ENCODE measurements at regions not wholly inside any gene's neighbourhood (a gene's known extent, or its start where the extent isn't known, plus 50 kb on each side); places are given as distances from the start of the nearest gene placed in this dataset.
A peak's percentile ranks its signal among the peaks of the same experiment; 100 is the strongest.

DNA sequence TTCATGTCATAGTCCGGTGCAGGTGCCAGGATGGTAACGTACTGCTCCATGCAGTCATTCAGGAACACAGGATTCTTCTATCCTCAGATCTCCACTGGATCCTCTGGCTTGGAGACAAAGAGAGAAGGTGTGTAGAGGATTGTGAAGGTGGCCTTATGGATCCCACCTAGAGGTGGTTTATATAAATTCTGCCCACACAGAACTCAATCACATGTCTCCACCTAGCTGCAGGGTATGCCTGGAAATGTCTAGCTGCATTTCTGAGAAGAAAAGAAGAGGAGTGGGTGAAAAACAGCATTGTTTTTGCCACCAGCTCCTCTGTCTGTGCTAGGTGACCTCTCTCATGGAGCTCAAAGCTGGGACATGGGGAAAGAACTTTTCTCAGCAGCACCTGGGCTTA is 478.7 kb downstream of the PDCD6IP start:
- H3F3A ChIP-seq (replicated peaks; ENCODE audit: low read depth) = no peaks in the 10 kb centered on the region

DNA sequence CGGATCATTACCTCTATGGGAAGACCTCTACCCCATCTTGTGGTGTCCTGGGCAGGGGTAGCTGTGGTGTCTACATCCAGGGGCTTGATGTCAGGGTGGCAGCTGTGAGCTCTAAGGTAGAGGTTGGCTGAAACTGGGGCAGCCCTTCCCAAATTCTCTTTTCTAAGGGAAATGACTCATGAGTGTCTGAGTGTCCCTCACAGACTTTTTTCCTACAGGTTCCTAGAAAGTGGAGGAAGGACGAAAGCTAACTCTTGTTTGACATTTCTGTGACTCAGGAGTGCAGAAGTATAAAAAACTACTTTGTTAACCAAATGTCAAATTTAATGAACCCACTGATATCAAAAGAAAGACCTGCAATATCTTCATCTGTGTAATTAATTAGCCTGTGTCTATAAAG is 481.5 kb downstream of the PDCD6IP start:
- Histone ChIP-seq H3K27me3 (ENCODE audit: insufficient read depth) (no peaks in the 10 kb centered on the region), H3K79me2 (replicated peaks; ENCODE audit: insufficient read depth) (no peaks in the 10 kb centered on the region), H3K4me1 (ENCODE audit: insufficient read depth) (no peaks in the 10 kb centered on the region), H3F3A (replicated peaks; ENCODE audit: low read depth) (no peaks in the 10 kb centered on the region), H2AFZ (no peak overlapping the region), H4K20me1 (replicated peaks; ENCODE audit: insufficient read depth) (no peaks in the 10 kb centered on the region), H3K9me2 (ENCODE audit: insufficient read depth) (no peaks in the 10 kb centered on the region; the same call in 1 of the 2 replicates), H3K27ac (ENCODE audit: low read depth) (no peak overlapping the region), H3K36me3 (ENCODE audit: insufficient read depth) (no peaks in the 10 kb centered on the region), H3K4me2 (no peak overlapping the region), H3K4me3 (no peak overlapping the region)
- Mint-ChIP-seq H3K9me3 (no peaks in the 10 kb centered on the region), H3K4me1 (0 out of 3 replicates have a peak, but pooled peaks cover 2% of the 10 kb centered on the region), H3K4me3 (no peak overlapping the region), H3K27me3 (ENCODE audit: insufficient read depth, low read depth, poor library complexity) (peaks cover 2% of the 10 kb centered on the region), H3K36me3 (ENCODE audit: low read depth) (no peaks in the 10 kb centered on the region), H3K27ac (no peak overlapping the region)
- ATAC-seq = no peak
- no peak for DNase-seq (ENCODE audit: low spot score)
- no peak for TF ChIP-seq CREB1 (CRISPR knock-in tag; IDR thresholded peaks at IDR 0.05; ENCODE audit: low read depth)
- no peak for TF ChIP-seq JUNB (IDR thresholded peaks at IDR 0.05; ENCODE audit: unreplicated experiment)
- TF ChIP-seq, protein P1, sequence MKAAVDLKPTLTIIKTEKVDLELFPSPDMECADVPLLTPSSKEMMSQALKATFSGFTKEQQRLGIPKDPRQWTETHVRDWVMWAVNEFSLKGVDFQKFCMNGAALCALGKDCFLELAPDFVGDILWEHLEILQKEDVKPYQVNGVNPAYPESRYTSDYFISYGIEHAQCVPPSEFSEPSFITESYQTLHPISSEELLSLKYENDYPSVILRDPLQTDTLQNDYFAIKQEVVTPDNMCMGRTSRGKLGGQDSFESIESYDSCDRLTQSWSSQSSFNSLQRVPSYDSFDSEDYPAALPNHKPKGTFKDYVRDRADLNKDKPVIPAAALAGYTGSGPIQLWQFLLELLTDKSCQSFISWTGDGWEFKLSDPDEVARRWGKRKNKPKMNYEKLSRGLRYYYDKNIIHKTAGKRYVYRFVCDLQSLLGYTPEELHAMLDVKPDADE (IDR thresholded peaks at IDR 0.05) = no peak
- TF ChIP-seq EZH2phosphoT487 (IDR thresholded peaks at IDR 0.05; ENCODE audit: unreplicated experiment) = no peak
- TF ChIP-seq, protein P2, sequence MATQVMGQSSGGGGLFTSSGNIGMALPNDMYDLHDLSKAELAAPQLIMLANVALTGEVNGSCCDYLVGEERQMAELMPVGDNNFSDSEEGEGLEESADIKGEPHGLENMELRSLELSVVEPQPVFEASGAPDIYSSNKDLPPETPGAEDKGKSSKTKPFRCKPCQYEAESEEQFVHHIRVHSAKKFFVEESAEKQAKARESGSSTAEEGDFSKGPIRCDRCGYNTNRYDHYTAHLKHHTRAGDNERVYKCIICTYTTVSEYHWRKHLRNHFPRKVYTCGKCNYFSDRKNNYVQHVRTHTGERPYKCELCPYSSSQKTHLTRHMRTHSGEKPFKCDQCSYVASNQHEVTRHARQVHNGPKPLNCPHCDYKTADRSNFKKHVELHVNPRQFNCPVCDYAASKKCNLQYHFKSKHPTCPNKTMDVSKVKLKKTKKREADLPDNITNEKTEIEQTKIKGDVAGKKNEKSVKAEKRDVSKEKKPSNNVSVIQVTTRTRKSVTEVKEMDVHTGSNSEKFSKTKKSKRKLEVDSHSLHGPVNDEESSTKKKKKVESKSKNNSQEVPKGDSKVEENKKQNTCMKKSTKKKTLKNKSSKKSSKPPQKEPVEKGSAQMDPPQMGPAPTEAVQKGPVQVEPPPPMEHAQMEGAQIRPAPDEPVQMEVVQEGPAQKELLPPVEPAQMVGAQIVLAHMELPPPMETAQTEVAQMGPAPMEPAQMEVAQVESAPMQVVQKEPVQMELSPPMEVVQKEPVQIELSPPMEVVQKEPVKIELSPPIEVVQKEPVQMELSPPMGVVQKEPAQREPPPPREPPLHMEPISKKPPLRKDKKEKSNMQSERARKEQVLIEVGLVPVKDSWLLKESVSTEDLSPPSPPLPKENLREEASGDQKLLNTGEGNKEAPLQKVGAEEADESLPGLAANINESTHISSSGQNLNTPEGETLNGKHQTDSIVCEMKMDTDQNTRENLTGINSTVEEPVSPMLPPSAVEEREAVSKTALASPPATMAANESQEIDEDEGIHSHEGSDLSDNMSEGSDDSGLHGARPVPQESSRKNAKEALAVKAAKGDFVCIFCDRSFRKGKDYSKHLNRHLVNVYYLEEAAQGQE (IDR thresholded peaks at IDR 0.05; ENCODE audit: unreplicated experiment) = no peak
- no peak for TF ChIP-seq NANOG (IDR thresholded peaks at IDR 0.05; ENCODE audit: borderline replicate concordance)
- no peak for TF ChIP-seq STAT1 (IDR thresholded peaks at IDR 0.05; ENCODE audit: unreplicated experiment)
- TF ChIP-seq, protein P3, sequence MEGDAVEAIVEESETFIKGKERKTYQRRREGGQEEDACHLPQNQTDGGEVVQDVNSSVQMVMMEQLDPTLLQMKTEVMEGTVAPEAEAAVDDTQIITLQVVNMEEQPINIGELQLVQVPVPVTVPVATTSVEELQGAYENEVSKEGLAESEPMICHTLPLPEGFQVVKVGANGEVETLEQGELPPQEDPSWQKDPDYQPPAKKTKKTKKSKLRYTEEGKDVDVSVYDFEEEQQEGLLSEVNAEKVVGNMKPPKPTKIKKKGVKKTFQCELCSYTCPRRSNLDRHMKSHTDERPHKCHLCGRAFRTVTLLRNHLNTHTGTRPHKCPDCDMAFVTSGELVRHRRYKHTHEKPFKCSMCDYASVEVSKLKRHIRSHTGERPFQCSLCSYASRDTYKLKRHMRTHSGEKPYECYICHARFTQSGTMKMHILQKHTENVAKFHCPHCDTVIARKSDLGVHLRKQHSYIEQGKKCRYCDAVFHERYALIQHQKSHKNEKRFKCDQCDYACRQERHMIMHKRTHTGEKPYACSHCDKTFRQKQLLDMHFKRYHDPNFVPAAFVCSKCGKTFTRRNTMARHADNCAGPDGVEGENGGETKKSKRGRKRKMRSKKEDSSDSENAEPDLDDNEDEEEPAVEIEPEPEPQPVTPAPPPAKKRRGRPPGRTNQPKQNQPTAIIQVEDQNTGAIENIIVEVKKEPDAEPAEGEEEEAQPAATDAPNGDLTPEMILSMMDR (conservative IDR thresholded peaks at IDR 0.05; ENCODE audit: low read depth in 2 of 2) = no peak
- TF ChIP-seq POLR2AphosphoS5 (IDR thresholded peaks at IDR 0.05; ENCODE audit: low read depth) = no peak

More for the DNA sequence above, 478.7 kb downstream of the PDCD6IP start:
- Histone ChIP-seq H2AFZ (no peak overlapping the region), H3K79me2 (replicated peaks; ENCODE audit: insufficient read depth) (no peaks in the 10 kb centered on the region), H3K4me2 (no peak overlapping the region), H3K4me1 (ENCODE audit: insufficient read depth) (no peaks in the 10 kb centered on the region), H3K4me3 (no peak overlapping the region), H3K9me2 (ENCODE audit: insufficient read depth) (peaks cover 14% of the 10 kb centered on the region), H3K27ac (ENCODE audit: low read depth) (no peak overlapping the region), H4K20me1 (replicated peaks; ENCODE audit: insufficient read depth) (no peaks in the 10 kb centered on the region), H3K36me3 (ENCODE audit: insufficient read depth) (no peaks in the 10 kb centered on the region), H3K27me3 (ENCODE audit: insufficient read depth) (no peaks in the 10 kb centered on the region)
- Mint-ChIP-seq H3K4me3 (no peak overlapping the region), H3K27ac (no peak overlapping the region), H3K36me3 (ENCODE audit: low read depth) (no peaks in the 10 kb centered on the region), H3K9me3 (no peaks in the 10 kb centered on the region), H3K4me1 (0 out of 3 replicates have a peak, but pooled peaks cover 2% of the 10 kb centered on the region), H3K27me3 (ENCODE audit: insufficient read depth, low read depth, poor library complexity) (no peaks in the 10 kb centered on the region)
- no peak for ATAC-seq
- TF ChIP-seq, protein P3 (conservative IDR thresholded peaks at IDR 0.05; ENCODE audit: low read depth in 2 of 2) = peak; percentile 22 to 43; a peak in 2 of 4 replicates
- no peak for TF ChIP-seq STAT1 (IDR thresholded peaks at IDR 0.05; ENCODE audit: unreplicated experiment)
- no peak for DNase-seq (ENCODE audit: low spot score)

Measured in GM23338 (cell line).